AG04449 (cell line): ENCODE measurements at regions not wholly inside any gene's neighbourhood (a gene's known extent, or its start where the extent isn't known, plus 50 kb on each side); places are given as distances from the start of the nearest gene placed in this dataset.

Experiments
- CTCF ChIA-PET: fragments of 350-600 bp; formaldehyde crosslinking; extraction: SDS; loops from one replicate; lab custom pipeline; 2021; ENCODE audit warnings: antibody characterized with exemption; lab: Yijun Ruan, JAX
- POLR2A ChIA-PET: fragments of 400-600, 350-600 bp; formaldehyde crosslinking; extraction: SDS; loops from one replicate; lab custom pipeline; 2020; ENCODE audit warnings: antibody characterized with exemption, inconsistent platforms; lab: Yijun Ruan, JAX
- DNase-seq: peaks from one replicate; pipeline ENCODE4 v3.0.0-alpha.2; 2010; ENCODE audit warnings: low read depth, low spot score
- H3K4me3 ChIP-seq: 2 replicates; pipeline ENCODE4 v1.5.1; 2011; ENCODE audit warnings: low read depth, mild to moderate bottlenecking, control low read depth, low read length
- CTCF ChIP-seq: IDR thresholded peaks from one replicate; pipeline ENCODE4 v1.5.1; 2011; ENCODE audit warnings: mild to moderate bottlenecking, moderate library complexity, low read length, control low read depth, inconsistent platforms; ENCODE audit not compliant: insufficient read depth; ENCODE audit errors: missing control alignments

DNA sequence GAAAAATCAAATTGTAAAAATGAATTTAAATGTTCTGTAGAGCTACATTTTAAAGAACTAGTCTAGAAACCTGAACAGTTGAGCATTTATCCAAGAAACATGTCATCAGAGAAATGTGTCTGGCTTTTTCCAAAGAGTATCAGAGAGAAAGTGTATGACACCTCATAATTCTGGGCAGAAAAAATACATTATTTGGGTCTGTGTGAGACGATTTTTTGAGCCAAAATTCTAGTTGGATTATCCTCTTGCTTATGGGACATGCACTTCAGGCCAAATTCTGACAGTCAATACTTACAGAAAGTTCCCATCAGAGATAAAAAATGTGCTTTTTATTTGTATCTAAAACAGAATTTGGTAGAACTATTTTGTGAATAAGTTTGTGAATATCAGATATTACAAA, 1242.7 kb downstream of the EPHA7 start:
- no peak for TF ChIP-seq CTCF
- no peak for DNase-seq
- H3K4me3 ChIP-seq, result no peak overlapping the region
- ChIA-PET POLR2A (no interaction called here), CTCF (no interaction called here)

- no peak for DNase-seq
- H3K4me3 ChIP-seq, result no peak overlapping the region
- ChIA-PET CTCF (no interaction called here), POLR2A (no interaction called here)
- TF ChIP-seq CTCF, result no peak
These were observed 1244.8 kb downstream of the EPHA7 start for GRCh38 chr6:92174398-92175073.

GRCh38 chr6:92169506-92169905, 1249.9 kb downstream of the EPHA7 start:
- no peak for DNase-seq
- POLR2A ChIA-PET, result no interaction called here

GRCh38 chr6:92166666-92167065, 1252.7 kb downstream of the EPHA7 start:
- TF ChIP-seq CTCF, result no peak
- no peak for DNase-seq
- H3K4me3 ChIP-seq, result no peak overlapping the region
- POLR2A ChIA-PET, result no interaction called here
- CTCF ChIA-PET, result no interaction called here

More at GRCh38 chr6:92169506-92169905, 1249.9 kb downstream of the EPHA7 start:
- TF ChIP-seq CTCF, result no peak
- H3K4me3 ChIP-seq, result no peak overlapping the region
- CTCF ChIA-PET, result no interaction called here

GRCh38 chr6:92161953-92162352, 1257.4 kb downstream of the EPHA7 start:
- no peak for DNase-seq
- no peak for TF ChIP-seq CTCF
- H3K4me3 ChIP-seq, result no peak overlapping the region
- POLR2A ChIA-PET, result no interaction called here
- CTCF ChIA-PET, result no interaction called here

DNA sequence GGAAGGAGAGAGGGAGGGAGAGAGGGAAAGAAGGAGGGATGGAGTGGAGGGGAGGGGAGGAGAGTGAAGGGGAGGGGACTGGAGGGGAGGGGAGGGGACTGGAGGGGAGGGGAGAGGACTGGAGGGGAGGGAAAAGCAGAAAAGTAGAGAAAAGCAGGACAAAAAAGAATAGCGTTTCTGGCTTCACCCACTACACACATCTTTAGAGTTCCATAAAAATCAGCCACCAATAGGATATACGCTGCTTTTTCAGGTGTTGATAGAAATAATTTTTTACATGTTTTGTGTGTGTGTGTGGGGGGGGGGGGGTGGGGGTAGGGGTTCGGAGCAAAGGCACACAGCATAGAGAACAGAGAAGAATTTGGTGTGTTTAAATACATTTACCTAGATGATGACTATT, 1259.1 kb downstream of the EPHA7 start:
- ChIA-PET CTCF (no interaction called here), POLR2A (no interaction called here)
- TF ChIP-seq CTCF, result no peak
- H3K4me3 ChIP-seq, result no peak overlapping the region
- DNase-seq, result no peak
